ENCODE measurements at regions not wholly inside any gene's neighbourhood (a gene's known extent, or its start where the extent isn't known, plus 50 kb on each side); places are given as distances from the start of the nearest gene placed in this dataset.

GRCh38 chr5:52457810-52458209 is 329.9 kb upstream of the ITGA1 start:
- H4K20me1 ChIP-seq (ENCODE audit: control insufficient read depth, insufficient read depth), result no peaks in the 10 kb centered on the region
- H3K27ac ChIP-seq (ENCODE audit: control insufficient read depth, insufficient read depth), result no peak overlapping the region
- no TSS peak for BruUV-seq (replicated peaks)
- ChIA-PET RAD21 (ENCODE audit: unreplicated experiment) (no interaction called here), SMC1A (ENCODE audit: uncharacterized antibody, unreplicated experiment) (no interaction called here), CTCF (no interaction called here), POLR2A (no interaction called here)
- no peaks in the 10 kb centered on the region for H3K27me3 ChIP-seq (replicated peaks in 1 of 2; ENCODE audit: control insufficient read depth in 2 of 2, insufficient read depth in 2 of 2, low read length in 1 of 2)
- FAIRE-seq (no peak), ATAC-seq (no peak), DNase-seq (ENCODE audit: low read depth, low spot score) (no peak)
- H3K4me1 ChIP-seq (ENCODE audit: control insufficient read depth, insufficient read depth, low read length), result no peaks in the 10 kb centered on the region
- H3K9me3 ChIP-seq (replicated peaks; ENCODE audit: control insufficient read depth, insufficient read depth, low read length), result no peaks in the 10 kb centered on the region
- no peaks in the 10 kb centered on the region for H3K79me2 ChIP-seq (ENCODE audit: control insufficient read depth, insufficient read depth, low read length)
- H3K4me2 ChIP-seq (ENCODE audit: control insufficient read depth, insufficient read depth), result no peak overlapping the region
- H3K9ac ChIP-seq (ENCODE audit: control insufficient read depth, insufficient read depth, low read length), result no peak overlapping the region
- WGBS (ENCODE audit: insufficient coverage, insufficient replicate concordance, low lambda C conversion rate, missing lambda C conversion rate), result 78% methylated on average over 2 of the region's 2 CpGs
- in situ Hi-C loops (cut with MboI), result no loop called here
- H3K36me3 ChIP-seq (ENCODE audit: control insufficient read depth in 2 of 2, insufficient read depth in 2 of 2, low read length in 1 of 2), result no peaks in the 10 kb centered on the region
- H2AFZ ChIP-seq (ENCODE audit: control insufficient read depth, low read depth, low read length), result no peak overlapping the region
- intact Hi-C loops (cut with micrococcal nuclease; ENCODE audit: unreplicated experiment), result no loop called here
- no peak overlapping the region for H3K4me3 ChIP-seq
- TF ChIP-seq SRF (IDR thresholded peaks at IDR 0.05; ENCODE audit: low read depth in 2 of 2, low read length in 2 of 2), result no peak
- no peak for TF ChIP-seq ATF7 (IDR thresholded peaks at IDR 0.05; ENCODE audit: low read depth)
- no peak for TF ChIP-seq POLR2A (IDR thresholded peaks at IDR 0.05; ENCODE audit: low read depth, low read length)
- no peak for TF ChIP-seq PML (IDR thresholded peaks at IDR 0.05; ENCODE audit: low read length)
- TF ChIP-seq JUND (IDR thresholded peaks at IDR 0.05; ENCODE audit: low read depth, low read length), result no peak
- TF ChIP-seq, protein P1, sequence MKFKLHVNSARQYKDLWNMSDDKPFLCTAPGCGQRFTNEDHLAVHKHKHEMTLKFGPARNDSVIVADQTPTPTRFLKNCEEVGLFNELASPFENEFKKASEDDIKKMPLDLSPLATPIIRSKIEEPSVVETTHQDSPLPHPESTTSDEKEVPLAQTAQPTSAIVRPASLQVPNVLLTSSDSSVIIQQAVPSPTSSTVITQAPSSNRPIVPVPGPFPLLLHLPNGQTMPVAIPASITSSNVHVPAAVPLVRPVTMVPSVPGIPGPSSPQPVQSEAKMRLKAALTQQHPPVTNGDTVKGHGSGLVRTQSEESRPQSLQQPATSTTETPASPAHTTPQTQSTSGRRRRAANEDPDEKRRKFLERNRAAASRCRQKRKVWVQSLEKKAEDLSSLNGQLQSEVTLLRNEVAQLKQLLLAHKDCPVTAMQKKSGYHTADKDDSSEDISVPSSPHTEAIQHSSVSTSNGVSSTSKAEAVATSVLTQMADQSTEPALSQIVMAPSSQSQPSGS (IDR thresholded peaks at IDR 0.05; ENCODE audit: low read length), result no peak
- TF ChIP-seq MTA3 (IDR thresholded peaks at IDR 0.05; ENCODE audit: borderline replicate concordance, low read length), result no peak
- no peak for TF ChIP-seq WRNIP1 (IDR thresholded peaks at IDR 0.05; ENCODE audit: borderline replicate concordance, low read depth, low read length)
- TF ChIP-seq HSF1 (IDR thresholded peaks at IDR 0.05; ENCODE audit: low read depth, low read length), result no peak
- TF ChIP-seq ZNF622 (IDR thresholded peaks at IDR 0.05), result no peak
- no peak for TF ChIP-seq ZBTB11 (CRISPR knock-in tag; IDR thresholded peaks at IDR 0.05)
- no peak for TF ChIP-seq CUX1 (IDR thresholded peaks at IDR 0.05; ENCODE audit: insufficient replicate concordance, low read depth, low read length)
- no peak for TF ChIP-seq SMAD5 (IDR thresholded peaks at IDR 0.05; ENCODE audit: low read depth)
- no peak for TF ChIP-seq RCOR1 (conservative IDR thresholded peaks at IDR 0.05; ENCODE audit: low read depth, low read length)
- no peak for TF ChIP-seq BRCA1 (IDR thresholded peaks at IDR 0.05; ENCODE audit: low read depth, low read length)
- no peak for TF ChIP-seq TCF12 (IDR thresholded peaks at IDR 0.05; ENCODE audit: low read depth, low read length)
